ENCODE measurements at regions not wholly inside any gene's neighbourhood (a gene's known extent, or its start where the extent isn't known, plus 50 kb on each side); places are given as distances from the start of the nearest gene placed in this dataset.
"Not testable (repeated sequence)": the region's sequence is repeated elsewhere in the genome, so short reads cannot be mapped to it uniquely, and the experiment has no call there.

DNA sequence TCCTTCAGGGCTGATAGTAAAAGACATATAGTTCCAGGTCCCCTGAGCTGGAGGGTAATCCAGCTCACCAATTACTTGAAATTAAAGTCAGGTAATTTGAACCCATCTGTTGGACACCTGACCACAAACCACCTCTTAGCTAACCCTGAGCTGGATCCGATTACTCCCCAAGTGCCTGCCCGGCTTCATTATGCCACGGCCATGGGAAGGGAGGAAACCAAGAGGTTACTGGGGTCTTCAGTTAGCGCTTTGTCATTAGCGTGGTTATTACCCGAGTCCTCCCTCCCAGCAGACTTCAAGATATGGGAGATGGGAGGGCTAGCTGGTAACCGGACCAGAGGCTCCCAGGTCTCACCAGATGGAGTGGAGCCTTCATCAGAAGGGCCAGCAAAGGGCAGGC, 1071.4 kb downstream of the BCL11B start:
- DNase-seq (ENCODE audit: low read depth in 2 of 3, low spot score in 1 of 3): no peak

DNA sequence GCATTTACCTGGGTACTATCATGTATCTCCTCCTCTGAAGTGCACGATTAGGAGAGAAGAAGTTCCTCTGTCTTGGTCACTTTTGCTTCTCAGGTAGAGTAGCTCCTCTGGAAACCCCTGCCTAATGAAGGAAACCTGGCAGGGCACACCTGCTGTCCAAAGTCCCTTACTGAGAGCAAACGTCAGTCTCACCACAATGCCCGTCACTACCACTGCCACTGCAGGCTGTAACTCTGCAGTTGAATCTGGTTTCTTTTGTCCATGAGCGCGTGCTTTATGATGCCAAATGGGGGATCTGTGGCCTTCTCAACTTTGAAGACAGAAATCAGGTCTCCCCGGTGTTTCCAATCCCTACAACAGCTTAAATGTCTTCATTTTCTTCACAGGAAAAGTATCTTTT, 1068.6 kb downstream of the BCL11B start:
- no peak for DNase-seq (ENCODE audit: low read depth in 2 of 3, low spot score in 1 of 3)

DNA sequence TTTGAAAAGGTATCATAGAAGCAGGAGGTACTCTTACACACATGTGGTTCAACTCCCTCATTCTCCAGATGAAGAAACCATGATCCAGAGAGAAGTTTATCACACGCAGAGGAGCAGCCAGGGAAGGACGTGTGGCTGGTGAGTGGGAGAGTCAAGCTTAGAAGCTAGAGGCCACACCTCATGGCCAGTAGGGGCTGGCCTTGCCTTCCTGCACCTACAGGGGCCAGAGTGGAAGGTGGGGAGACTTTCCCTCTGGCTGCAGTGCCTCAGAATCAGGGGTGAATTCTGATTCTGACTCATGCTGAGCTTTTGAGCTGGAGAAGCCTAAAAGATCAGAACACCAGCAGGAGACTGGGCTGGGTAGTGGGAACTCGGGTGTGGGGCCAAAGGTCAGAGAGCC, 1067.9 kb downstream of the BCL11B start:
- DNase-seq (ENCODE audit: low read depth in 2 of 3, low spot score in 1 of 3): no peak

DNA sequence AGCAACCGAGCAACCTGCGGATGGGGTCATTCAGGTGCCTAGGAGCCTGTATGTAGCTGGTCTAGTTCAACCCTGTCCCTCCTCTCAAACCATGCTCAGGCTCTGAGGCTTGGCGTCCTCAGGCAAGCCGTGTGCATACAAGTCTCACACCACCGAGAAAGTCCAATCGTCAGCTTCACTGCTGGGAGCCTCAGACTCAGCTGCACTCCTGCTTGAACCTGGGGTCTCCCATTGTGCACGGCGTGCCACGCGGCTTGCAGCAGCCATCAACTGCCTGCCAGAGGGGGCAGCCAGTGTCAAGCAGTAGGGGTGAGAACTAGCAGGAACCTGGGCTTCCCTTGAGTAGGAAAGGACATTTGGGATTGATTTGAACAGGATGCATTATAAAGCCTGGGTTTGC, 1064.6 kb downstream of the BCL11B start:
- no peak for DNase-seq (ENCODE audit: low read depth in 2 of 3, low spot score in 1 of 3)

DNA sequence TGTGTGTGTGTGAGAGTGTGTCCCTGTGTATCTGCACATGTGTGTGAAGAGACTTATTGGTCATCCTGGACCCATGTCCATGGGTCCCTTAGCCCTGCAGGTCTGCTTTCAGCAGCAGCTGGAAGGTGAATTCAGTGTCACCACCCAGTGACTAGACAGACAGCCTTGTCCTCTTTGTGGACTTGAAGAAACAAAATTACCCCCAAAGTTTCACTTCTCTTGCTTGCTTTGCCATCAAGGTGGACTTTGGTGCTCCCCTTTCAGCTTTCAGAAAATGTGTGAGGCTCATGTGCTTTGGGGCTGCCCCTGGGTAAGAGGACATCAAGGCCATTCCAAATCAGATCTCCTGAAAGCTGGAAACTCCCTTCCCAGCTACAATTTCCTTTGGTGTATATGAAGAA, 1063.8 kb downstream of the BCL11B start:
- DNase-seq (ENCODE audit: low read depth in 2 of 3, low spot score in 1 of 3): no peak

DNA sequence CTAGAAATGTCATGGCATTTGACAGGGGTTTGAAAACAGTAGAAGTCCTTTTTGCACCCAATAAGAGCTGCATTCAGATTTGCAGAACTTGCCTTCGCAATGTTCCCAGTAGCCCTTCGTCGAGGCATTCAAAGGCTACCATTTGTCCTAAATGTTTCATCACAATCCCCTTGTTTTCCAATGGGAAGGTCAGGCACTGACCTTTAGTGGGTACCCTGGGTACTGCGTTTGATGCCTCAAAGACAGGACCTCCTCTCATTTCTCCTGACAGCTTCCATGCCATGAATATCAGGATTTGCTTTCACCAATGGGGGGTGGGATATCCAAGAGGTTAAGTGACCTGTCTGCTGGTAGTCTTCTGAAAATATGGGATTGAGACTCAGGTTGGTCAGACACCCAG, 1063.1 kb downstream of the BCL11B start:
- no peak for DNase-seq (ENCODE audit: low read depth in 2 of 3, low spot score in 1 of 3)

DNA sequence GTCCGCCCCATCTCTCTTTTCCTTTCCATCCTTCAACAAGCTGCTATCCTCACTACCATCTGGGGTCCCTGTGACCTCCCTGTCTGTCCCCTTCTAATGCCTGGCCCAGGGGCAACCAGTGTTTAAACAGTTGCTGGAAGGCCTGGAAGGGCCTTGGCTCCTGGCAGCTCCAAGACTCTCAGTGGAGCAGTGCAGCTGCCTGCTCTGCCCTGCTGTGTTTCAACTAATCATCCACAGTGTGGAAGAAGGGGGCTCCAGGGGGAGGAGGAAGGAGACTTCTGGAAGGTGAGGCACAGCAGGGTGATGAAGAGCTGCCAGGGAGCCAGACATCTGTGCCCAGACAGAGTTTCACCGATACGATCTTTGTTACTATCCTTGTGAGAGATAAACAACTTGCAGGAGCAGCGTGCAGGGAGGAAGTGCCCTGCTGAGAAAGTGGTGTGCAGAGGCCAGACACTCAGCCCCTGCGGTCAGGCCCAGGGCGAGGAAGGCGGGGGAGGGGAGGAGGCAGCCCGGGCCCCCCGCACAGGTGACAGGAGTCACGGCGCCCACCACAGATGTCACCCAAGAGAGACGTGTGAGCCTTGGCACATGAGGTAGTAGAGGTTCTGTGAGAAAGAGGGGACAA, 1061.8 kb downstream of the BCL11B start:
- DNase-seq (ENCODE audit: low read depth in 2 of 3, low spot score in 1 of 3): no peak

DNA sequence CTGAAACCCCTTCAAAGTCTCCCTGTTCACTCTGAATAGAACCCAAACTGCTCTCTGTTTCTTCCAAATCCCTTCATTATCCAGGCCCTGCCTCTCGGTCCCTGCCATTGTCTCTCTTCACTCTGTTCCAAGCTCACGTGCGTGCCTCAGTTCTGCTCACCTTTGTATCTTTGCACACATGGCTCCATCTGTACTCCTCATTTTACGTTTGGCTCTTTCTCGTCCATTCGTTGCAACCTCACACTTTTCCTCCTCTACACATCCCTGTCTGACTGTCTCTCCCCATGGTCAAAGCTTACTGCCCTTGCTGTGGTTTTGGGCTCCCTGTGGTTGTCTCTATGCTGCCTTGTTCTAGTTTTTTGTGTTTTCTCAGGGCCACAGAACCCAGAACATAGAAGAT, 1054.5 kb downstream of the BCL11B start:
- no peak for DNase-seq (ENCODE audit: low read depth in 2 of 3, low spot score in 1 of 3)

DNA sequence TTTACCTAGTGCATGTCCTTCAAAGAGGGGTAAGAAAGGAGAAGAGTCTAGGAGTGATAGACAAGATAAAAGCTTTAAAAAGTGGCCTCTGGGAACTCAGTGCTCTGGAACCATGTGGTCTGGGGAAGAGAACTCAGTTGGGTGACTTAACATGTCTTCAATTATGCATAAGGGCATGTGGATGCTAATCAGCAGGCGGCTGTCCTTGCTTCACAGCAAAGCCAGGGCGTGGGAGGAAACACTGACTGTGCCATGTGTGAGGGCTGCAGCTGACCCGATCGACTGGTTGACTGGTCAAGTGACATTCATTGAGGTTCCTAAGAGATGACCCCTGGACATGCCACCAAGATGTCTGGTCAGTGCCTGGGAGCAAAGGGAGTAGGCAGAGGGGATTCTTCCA, 1053.8 kb downstream of the BCL11B start:
- no peak for DNase-seq (ENCODE audit: low read depth in 2 of 3, low spot score in 1 of 3)

DNA sequence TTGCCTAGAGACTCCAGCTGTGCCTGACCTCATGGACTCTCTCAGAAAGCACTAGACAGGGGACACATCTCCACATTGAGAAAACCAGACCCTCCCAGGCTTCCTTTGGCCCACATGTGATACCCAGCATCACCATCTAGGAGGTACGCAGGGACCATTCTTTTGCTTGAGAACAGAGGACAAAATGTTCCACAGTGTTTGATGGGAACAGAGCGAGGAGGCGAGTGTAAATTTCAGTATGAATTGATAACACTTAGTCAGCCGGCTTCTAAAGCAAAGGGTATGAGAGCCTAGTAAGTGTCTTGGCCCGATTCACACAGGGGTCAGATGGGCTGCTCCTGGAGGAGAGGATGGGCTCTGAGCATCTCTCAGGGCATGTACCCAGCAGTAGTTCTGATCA, 1052.4 kb downstream of the BCL11B start:
- DNase-seq (ENCODE audit: low read depth in 2 of 3, low spot score in 1 of 3): no peak

DNA sequence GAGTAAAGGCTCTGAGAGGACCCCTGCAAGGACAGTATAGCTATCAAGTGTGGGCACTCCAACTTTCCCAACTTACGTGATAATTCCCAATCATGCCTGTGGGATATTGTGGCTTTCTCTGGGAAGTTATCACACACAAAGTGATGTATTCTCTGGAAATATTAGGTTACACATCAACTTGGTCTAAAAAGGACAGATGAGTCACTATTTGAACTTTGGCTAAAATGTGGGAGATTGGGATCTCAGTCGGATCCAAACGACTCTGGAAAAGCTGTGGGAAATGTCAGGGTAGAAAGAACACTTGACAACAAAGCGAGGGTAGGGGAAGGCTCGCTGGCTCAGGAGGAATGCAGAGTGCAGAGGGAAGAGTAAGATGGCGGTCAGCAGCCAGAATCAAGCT, 1048.9 kb downstream of the BCL11B start:
- DNase-seq (ENCODE audit: low read depth in 2 of 3, low spot score in 1 of 3): no peak

DNA sequence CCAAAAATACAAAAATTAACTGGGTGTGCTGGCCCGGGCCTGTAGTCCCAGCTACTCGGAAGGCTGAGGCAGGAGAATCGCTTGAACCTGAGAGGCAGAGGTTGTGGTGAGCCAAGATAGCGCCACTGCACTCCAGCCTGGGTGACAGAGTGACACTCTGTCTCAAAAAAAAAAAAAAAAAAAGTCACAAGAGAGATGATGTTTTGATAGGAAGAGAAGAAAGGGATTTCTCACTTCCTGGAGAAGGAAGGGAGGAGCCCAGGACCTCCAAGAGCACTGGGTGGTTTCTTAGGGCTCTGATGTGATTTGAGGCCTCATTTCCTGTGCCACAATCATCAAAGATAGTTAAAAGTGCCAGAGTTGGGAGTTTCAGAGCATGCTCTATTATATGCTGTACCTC, 1048.3 kb downstream of the BCL11B start:
- not testable (repeated sequence) for DNase-seq (ENCODE audit: low read depth in 2 of 3, low spot score in 1 of 3)

DNA sequence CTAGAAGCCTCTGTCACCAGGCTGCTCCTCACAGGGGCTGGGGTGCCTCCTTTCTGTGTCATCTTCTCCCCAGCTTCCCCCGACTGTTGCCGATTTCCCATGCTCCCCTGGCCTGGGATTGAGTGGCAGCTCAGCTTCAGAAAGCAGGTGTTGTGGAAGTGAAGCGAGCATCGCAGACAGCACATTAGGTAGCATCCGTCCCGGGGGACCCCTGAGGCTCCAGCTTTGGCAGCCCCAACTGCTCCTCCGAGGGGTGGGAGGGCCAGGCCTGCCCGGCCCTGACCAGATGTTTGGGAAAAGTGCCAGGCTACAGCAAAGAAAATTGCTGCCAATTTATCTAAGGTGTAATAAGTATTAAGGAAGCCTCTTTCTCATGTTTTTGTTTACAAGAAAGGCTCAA, 1045.6 kb downstream of the BCL11B start:
- DNase-seq (ENCODE audit: low read depth in 2 of 3, low spot score in 1 of 3): no peak

DNA sequence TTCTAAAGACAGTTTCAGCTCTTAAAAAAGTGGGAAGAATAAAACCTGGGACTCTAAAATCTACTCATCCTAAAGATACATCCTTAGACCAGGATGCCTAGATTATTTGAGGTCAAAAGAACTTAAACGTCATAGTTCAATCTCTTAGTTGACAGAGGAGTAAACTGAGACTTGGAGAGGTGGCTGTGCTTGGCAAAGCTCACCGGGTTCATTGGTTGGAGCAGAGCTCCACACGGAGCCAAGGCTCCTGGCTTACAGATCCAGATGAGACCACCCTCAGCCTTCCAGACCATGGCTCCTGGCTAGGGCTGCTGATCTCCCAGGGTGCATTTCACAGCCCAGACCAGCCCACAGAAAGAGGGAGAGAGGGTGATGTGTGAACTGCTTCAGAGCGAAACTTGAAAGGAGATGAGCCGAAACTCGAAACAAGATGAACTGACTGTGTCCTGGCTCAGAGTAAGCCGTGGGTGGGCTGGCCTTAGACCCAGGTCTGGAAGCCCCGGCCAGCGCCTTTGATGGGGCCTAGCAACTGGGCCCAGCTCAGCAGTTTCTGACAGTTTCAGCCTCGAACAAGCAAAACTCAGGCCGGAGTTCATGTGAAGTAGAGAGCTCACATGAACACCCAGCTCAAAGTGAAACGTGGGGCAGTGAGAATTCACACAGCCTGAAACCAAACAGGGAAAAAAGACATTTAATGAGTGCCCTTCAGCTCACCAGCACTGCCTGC, 1044.8 kb downstream of the BCL11B start:
- DNase-seq (ENCODE audit: low read depth in 2 of 3, low spot score in 1 of 3): peak in 2 of 3 donors; percentile 57 to 63

DNA sequence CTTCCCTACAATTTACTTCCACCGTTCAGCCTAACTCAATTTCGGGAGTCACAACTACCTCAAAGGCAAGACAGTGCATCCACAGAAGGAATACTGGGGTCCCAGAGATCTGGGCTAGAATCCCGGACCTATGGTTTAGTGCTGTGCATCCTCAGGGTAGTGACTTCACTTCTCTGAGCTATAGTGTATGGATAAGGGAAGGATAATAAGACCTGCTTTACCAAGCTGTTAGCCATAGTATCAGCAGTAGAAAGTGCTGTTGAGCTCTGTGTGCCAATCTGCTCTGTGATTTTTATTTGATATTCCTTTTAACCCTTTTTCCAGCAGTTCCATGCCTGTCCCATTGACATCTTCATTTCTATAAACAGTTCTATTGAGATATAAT, 1044.3 kb downstream of the BCL11B start:
- no peak for DNase-seq (ENCODE audit: low read depth in 2 of 3, low spot score in 1 of 3)

DNA sequence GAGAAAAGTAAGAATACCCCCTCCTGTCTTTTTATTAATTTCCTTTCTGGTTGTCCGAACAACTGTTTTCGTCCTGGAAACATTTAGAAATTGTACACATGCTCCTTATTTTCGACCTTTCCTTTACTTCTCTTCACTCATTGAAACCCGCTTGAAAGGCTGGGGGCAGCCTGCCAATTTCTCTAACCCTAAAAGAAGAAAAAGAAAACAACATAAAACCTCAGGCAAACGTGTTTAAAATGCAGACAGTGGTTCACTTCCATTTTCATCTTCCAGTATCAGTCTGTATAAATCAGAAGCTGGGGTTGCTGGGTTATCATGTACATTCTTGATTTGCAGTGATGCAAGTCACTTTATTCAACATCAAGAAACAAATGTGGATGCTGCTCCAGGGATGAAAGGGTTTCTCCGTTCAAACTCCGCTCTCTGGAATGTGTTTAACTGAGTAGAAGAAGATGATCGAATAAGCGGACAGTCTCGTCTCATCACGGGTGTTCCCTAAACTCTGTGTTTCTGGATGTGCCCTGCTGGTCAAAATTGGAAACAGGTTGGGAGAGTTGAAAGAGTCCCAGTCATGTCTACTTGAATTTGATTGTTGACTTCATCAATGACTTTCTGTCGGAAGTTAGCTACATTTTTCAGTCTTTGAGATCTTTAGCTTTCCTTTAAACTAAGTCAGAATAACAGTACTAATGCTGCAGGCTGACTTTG, 1042.2 kb downstream of the BCL11B start:
- no peak for DNase-seq (ENCODE audit: low read depth in 2 of 3, low spot score in 1 of 3)

DNA sequence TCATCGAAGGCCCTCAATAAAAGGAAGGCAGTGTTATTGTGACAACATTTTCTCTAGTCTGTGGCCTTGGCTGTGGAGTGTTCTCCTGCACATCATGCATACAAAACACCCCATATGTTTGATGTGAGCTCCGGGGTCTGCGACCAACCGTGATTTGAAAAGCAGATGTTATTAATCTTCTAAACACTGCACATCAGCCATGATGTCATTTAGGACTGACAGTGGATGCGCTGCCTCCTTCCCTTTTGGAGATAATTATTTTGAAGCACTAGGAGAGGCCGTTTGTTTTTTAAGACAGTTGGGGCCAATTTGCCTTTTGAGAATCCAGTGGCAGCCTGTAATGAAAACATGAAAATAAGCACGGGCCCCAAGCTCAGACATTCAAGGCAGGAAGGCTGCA, 1041.6 kb downstream of the BCL11B start:
- DNase-seq (ENCODE audit: low read depth in 2 of 3, low spot score in 1 of 3): no peak

DNA sequence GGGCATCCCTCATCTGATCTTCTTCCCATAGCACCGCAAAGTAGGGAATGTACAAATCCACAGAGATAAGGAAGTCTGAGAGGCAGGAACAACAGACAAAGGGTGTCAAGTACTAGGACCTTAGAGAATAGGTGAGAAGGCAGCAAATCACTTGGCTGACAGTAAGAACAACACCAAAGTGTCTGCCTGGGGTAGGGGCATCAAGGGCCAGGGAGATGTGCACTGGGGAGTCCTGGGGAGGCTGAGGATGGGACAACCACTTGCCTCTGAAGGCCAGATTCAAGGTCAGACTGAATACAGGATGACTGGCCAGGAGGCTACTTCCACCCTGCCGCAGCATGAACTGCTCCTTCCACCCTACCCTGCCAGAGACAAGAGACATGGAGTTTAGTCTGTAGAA, 1040.8 kb downstream of the BCL11B start:
- DNase-seq (ENCODE audit: low read depth in 2 of 3, low spot score in 1 of 3): no peak

DNA sequence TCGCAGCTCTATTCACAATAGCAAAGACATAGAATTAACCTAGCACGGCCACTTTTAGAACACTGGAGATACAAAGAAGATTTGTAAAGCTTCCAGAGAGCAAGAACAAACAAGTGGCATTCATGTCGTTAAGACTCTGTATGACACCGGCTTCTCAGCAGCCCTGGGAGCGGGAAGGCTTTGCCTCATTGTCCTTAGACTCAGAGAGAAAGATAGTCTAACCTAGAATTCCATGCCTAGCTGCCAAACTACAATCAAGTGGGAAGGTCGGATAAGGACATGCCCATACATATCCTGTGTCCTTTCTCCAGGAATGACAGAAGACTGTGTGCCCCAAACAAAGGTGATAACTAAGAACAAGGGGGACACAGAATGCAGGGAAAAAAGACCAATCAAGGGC, 1038.3 kb downstream of the BCL11B start:
- no peak for DNase-seq (ENCODE audit: low read depth in 2 of 3, low spot score in 1 of 3)

DNA sequence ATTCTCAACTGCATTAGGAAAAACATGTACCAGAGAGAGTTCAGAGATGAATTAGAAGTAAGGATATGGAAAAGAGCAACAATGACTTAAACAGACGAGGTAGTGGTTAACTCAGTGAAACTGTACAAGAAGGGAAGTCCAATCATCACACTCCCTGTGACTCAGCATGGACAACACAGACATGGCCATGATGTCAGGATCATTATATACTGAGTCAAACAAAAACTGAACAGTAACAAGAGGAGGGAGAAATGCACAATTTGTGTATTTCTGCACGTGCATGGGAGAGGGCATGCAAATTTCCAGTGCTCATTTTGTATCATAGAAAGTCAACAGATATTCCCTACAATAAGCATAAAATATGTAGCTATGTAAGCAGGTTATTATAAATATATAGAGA, 1037.8 kb downstream of the BCL11B start:
- peak in 2 of 3 donors; percentile 26 to 31 for DNase-seq (ENCODE audit: low read depth in 2 of 3, low spot score in 1 of 3)

DNA sequence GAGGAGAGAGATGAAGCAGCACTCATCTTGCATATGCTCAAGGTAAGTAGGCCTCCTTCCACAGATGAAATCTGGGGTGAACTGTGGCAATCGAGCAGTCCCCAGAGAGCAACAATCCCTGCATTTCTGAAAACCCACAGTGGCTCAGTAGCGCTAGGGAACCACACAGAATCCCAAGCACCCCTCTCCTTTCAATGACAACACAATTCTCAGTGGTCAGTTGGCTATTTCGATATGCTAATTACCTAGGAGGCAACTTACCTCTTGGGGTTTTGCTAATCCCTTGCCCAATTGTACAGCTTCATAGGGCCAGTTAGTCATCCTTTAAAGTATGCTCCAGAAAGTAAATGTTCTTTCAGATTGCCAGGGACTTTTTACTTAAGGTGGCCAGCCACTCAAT, 1035.7 kb downstream of the BCL11B start:
- no peak for DNase-seq (ENCODE audit: low read depth in 2 of 3, low spot score in 1 of 3)

DNA sequence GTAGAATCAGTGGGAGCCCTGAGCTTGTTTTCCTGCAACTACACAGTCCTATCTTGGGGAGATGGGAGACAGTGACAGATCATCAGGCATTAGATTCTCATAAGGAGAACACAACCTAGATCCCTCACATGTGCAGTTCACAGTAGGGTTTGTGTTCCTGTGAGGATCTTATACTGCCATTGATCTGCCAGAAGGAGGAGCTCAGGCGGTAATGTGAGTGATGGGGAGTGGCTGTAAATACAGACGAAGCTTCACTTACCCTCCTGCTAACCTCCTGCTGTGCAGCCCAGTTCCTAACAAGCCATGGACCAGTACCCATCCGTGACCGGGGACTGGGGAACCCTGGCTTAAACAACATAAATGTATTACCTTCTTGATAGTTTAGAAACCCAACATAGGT, 1034.1 kb downstream of the BCL11B start:
- no peak for DNase-seq (ENCODE audit: low read depth in 2 of 3, low spot score in 1 of 3)

DNA sequence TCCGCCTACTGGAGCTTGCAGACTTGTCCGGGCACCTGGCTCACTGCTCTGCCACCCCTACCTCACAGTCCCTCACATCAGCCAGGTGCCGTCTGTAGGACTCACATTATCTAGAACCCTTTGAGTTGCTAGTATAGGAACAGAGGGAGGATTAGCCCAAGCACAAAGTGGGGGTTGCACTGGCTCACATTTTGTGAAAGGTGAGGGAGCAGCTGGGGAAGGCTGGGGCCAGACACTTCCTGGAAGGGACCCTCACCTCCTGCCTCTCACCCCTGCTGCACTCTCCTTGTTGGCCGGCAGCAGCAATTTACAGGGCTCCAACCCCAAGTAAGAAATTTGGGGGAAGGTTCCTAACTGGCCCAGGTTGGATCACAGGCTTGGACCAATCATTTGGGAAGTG, 1031.6 kb downstream of the BCL11B start:
- no peak for DNase-seq (ENCODE audit: low read depth in 2 of 3, low spot score in 1 of 3)

Data from stimulated activated CD4-positive, alpha-beta T cell treated with anti-CD3 and anti-CD28 coated beads, Interleukin-12 subunit alpha, Interleukin-12 subunit beta, amount 100 ng/mL, for 48 hours (primary cell).